ENCODE measurements at regions not wholly inside any gene's neighbourhood (a gene's known extent, or its start where the extent isn't known, plus 50 kb on each side); places are given as distances from the start of the nearest gene placed in this dataset.
"Not testable (repeated sequence)": the region's sequence is repeated elsewhere in the genome, so short reads cannot be mapped to it uniquely, and the experiment has no call there.

GRCh38 chr2:192696857-192697256 is 502.1 kb upstream of the TMEFF2 start:
- DNase-seq = no peak
- in situ Hi-C loops (cut with HindIII; ENCODE audit: low pct_ligation_motif_present, low pct_unique_long_range_greater_than_20kb, low sequenced_read_pairs) = no loop called here

GRCh38 chr2:192687015-192687414 is 492.3 kb upstream of the TMEFF2 start:
- DNase-seq = no peak
- in situ Hi-C loops (cut with HindIII; ENCODE audit: low pct_ligation_motif_present, low pct_unique_long_range_greater_than_20kb, low sequenced_read_pairs) = no loop called here

GRCh38 chr2:192682511-192682910 is 487.8 kb upstream of the TMEFF2 start:
- in situ Hi-C loops (cut with HindIII; ENCODE audit: low pct_ligation_motif_present, low pct_unique_long_range_greater_than_20kb, low sequenced_read_pairs); DNase-seq: not testable (repeated sequence)

GRCh38 chr2:192675681-192676080 is 480.9 kb upstream of the TMEFF2 start:
- in situ Hi-C loops (cut with HindIII; ENCODE audit: low pct_ligation_motif_present, low pct_unique_long_range_greater_than_20kb, low sequenced_read_pairs) = no loop called here
- DNase-seq = no peak

- in situ Hi-C loops (cut with HindIII; ENCODE audit: low pct_ligation_motif_present, low pct_unique_long_range_greater_than_20kb, low sequenced_read_pairs) = no loop called here
- peak; percentile 7 for DNase-seq
These were observed 474.9 kb upstream of the TMEFF2 start for GRCh38 chr2:192669505-192670091.

- in situ Hi-C loops (cut with HindIII; ENCODE audit: low pct_ligation_motif_present, low pct_unique_long_range_greater_than_20kb, low sequenced_read_pairs); DNase-seq: not testable (repeated sequence)
These were observed 465.8 kb upstream of the TMEFF2 start for GRCh38 chr2:192660555-192660954.

GRCh38 chr2:192657362-192657761 is 462.6 kb upstream of the TMEFF2 start:
- in situ Hi-C loops (cut with HindIII; ENCODE audit: low pct_ligation_motif_present, low pct_unique_long_range_greater_than_20kb, low sequenced_read_pairs) = no loop called here

GRCh38 chr2:192655916-192656315 is 461.2 kb upstream of the TMEFF2 start:
- no peak for DNase-seq
- in situ Hi-C loops (cut with HindIII; ENCODE audit: low pct_ligation_motif_present, low pct_unique_long_range_greater_than_20kb, low sequenced_read_pairs) = no loop called here

More at GRCh38 chr2:192657362-192657761, 462.6 kb upstream of the TMEFF2 start:
- DNase-seq = no peak

GRCh38 chr2:192645811-192646598 is 451.3 kb upstream of the TMEFF2 start:
- DNase-seq = peak; percentile 7
- in situ Hi-C loops (cut with HindIII; ENCODE audit: low pct_ligation_motif_present, low pct_unique_long_range_greater_than_20kb, low sequenced_read_pairs) = no loop called here

GRCh38 chr2:192634557-192634956 is 439.8 kb upstream of the TMEFF2 start:
- DNase-seq = no peak
- in situ Hi-C loops (cut with HindIII; ENCODE audit: low pct_ligation_motif_present, low pct_unique_long_range_greater_than_20kb, low sequenced_read_pairs) = no loop called here

GRCh38 chr2:192628017-192628416 is 433.3 kb upstream of the TMEFF2 start:
- no peak for DNase-seq

GRCh38 chr2:192615105-192615504 is 420.4 kb upstream of the TMEFF2 start:
- in situ Hi-C loops (cut with HindIII; ENCODE audit: low pct_ligation_motif_present, low pct_unique_long_range_greater_than_20kb, low sequenced_read_pairs) = no loop called here
- no peak for DNase-seq

More at GRCh38 chr2:192628017-192628416, 433.3 kb upstream of the TMEFF2 start:
- in situ Hi-C loops (cut with HindIII; ENCODE audit: low pct_ligation_motif_present, low pct_unique_long_range_greater_than_20kb, low sequenced_read_pairs) = no loop called here

- DNase-seq = no peak
- in situ Hi-C loops (cut with HindIII; ENCODE audit: low pct_ligation_motif_present, low pct_unique_long_range_greater_than_20kb, low sequenced_read_pairs) = no loop called here
These were observed 409.6 kb upstream of the TMEFF2 start for GRCh38 chr2:192604295-192604694.

GRCh38 chr2:192598649-192599048 is 403.9 kb upstream of the TMEFF2 start:
- in situ Hi-C loops (cut with HindIII; ENCODE audit: low pct_ligation_motif_present, low pct_unique_long_range_greater_than_20kb, low sequenced_read_pairs) = not testable (repeated sequence)

GRCh38 chr2:192593561-192593960 is 398.8 kb upstream of the TMEFF2 start:
- in situ Hi-C loops (cut with HindIII; ENCODE audit: low pct_ligation_motif_present, low pct_unique_long_range_greater_than_20kb, low sequenced_read_pairs) = no loop called here
- DNase-seq = no peak

More at GRCh38 chr2:192598649-192599048, 403.9 kb upstream of the TMEFF2 start:
- not testable (repeated sequence) for DNase-seq

- in situ Hi-C loops (cut with HindIII; ENCODE audit: low pct_ligation_motif_present, low pct_unique_long_range_greater_than_20kb, low sequenced_read_pairs) = no loop called here
- no peak for DNase-seq
These were observed 396.9 kb upstream of the TMEFF2 start for GRCh38 chr2:192591617-192592016.

- peak; percentile 68 for DNase-seq
- in situ Hi-C loops (cut with HindIII; ENCODE audit: low pct_ligation_motif_present, low pct_unique_long_range_greater_than_20kb, low sequenced_read_pairs) = no loop called here
These were observed 390.7 kb upstream of the TMEFF2 start for GRCh38 chr2:192585418-192585817.

GRCh38 chr2:192584976-192585375 is 390.2 kb upstream of the TMEFF2 start:
- no peak for DNase-seq
- in situ Hi-C loops (cut with HindIII; ENCODE audit: low pct_ligation_motif_present, low pct_unique_long_range_greater_than_20kb, low sequenced_read_pairs) = no loop called here

- peak; percentile 9 for DNase-seq
- in situ Hi-C loops (cut with HindIII; ENCODE audit: low pct_ligation_motif_present, low pct_unique_long_range_greater_than_20kb, low sequenced_read_pairs) = no loop called here
These were observed 385.4 kb upstream of the TMEFF2 start for GRCh38 chr2:192579965-192580700.

Measured in ACHN (cell line).